HAP-1 (cell line): ENCODE measurements at regions not wholly inside any gene's neighbourhood (a gene's known extent, or its start where the extent isn't known, plus 50 kb on each side); places are given as distances from the start of the nearest gene placed in this dataset.
A peak's percentile ranks its signal among the peaks of the same experiment; 100 is the strongest.

Source experiments
- DNase-seq, 2 experiments: peaks; one replicate each; pipeline ENCODE4 v3.0.0-alpha.2; 2016 to 2020; ENCODE audit warnings: low spot score in 2 of 2
- H3K27me3 ChIP-seq: fragments of 250-450 bp; sonication (Bioruptor Pico); 2 replicates; pipeline ENCODE4 v1.5.1; 2020; ENCODE audit warnings: low read depth, mild to moderate bottlenecking, moderate library complexity
- H3K36me3 ChIP-seq: fragments of 250-450 bp; sonication (Bioruptor Pico); replicated peaks from 2 replicates; pipeline ENCODE4 v1.5.1; 2020; ENCODE audit warnings: mild to moderate bottlenecking
- H3K4me1 ChIP-seq: fragments of 250-450 bp; sonication (Bioruptor Pico); 2 replicates; pipeline ENCODE4 v1.5.1; 2020; ENCODE audit warnings: mild to moderate bottlenecking
- H3K4me3 ChIP-seq: fragments of 250-450 bp; sonication (Bioruptor Pico); 2 replicates; pipeline ENCODE4 v1.5.1; 2020; ENCODE audit warnings: mild to moderate bottlenecking, moderate library complexity
- H3K9me3 ChIP-seq: fragments of 250-450 bp; sonication (Bioruptor Pico); 2 replicates; pipeline ENCODE4 v1.5.1; 2020; ENCODE audit warnings: mild to moderate bottlenecking, moderate library complexity
- in situ Hi-C: fragments of 300-500 bp; cut with MboI; formaldehyde crosslinking; loops from 3 replicates; pipeline ENCODE4 v1.14.3; 2020; ENCODE audit warnings: low sequenced_read_pairs, inconsistent platforms, mixed read lengths

DNA sequence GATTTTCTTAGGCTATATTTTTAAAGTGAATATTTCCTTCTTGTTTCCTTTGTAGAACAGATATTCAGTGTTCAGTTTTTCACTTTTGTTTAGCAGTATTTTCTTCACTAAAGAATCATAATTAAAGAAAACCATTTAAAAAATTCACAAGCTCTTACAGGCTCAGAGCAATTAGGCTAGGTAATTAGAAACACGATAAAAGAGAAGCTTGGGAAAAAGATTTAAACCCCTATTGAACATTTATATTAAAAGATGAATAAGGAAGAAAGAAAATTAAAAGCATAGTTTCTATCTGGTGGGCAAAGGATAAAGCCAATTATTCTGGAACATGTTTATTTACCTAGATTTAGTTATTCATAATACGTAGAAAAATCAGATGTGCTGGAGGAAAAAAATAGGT is 942.6 kb downstream of the PLA2G4A start:
- Histone ChIP-seq H3K27me3 (no peaks in the 10 kb centered on the region), H3K36me3 (no peaks in the 10 kb centered on the region), H3K4me1 (no peaks in the 10 kb centered on the region), H3K9me3 (no peaks in the 10 kb centered on the region), H3K4me3 (no peak overlapping the region)
- DNase-seq: no peak
- in situ Hi-C loops: no loop called here

GRCh38 chr1:187773168-187773567 is 944.4 kb downstream of the PLA2G4A start:
- no peaks in the 10 kb centered on the region for H3K36me3 ChIP-seq
- no peaks in the 10 kb centered on the region for H3K4me1 ChIP-seq
- no peak for DNase-seq
- H3K4me3 ChIP-seq: no peak overlapping the region
- in situ Hi-C loops: no loop called here
- H3K27me3 ChIP-seq: no peaks in the 10 kb centered on the region
- H3K9me3 ChIP-seq: no peaks in the 10 kb centered on the region

- Histone ChIP-seq H3K9me3 (no peaks in the 10 kb centered on the region), H3K27me3 (no peaks in the 10 kb centered on the region), H3K4me3 (no peak overlapping the region), H3K4me1 (no peaks in the 10 kb centered on the region; the same call in 1 of the 2 replicates), H3K36me3 (no peaks in the 10 kb centered on the region)
- in situ Hi-C loops: no loop called here
- DNase-seq: no peak
These were observed 959.0 kb downstream of the PLA2G4A start for GRCh38 chr1:187787736-187788135.

GRCh38 chr1:187788718-187789117 is 960.0 kb downstream of the PLA2G4A start:
- Histone ChIP-seq H3K4me3 (no peak overlapping the region), H3K36me3 (no peaks in the 10 kb centered on the region), H3K27me3 (no peaks in the 10 kb centered on the region), H3K4me1 (no peaks in the 10 kb centered on the region; the same call in 1 of the 2 replicates), H3K9me3 (no peaks in the 10 kb centered on the region)
- DNase-seq: no peak
- in situ Hi-C loops: no loop called here

DNA sequence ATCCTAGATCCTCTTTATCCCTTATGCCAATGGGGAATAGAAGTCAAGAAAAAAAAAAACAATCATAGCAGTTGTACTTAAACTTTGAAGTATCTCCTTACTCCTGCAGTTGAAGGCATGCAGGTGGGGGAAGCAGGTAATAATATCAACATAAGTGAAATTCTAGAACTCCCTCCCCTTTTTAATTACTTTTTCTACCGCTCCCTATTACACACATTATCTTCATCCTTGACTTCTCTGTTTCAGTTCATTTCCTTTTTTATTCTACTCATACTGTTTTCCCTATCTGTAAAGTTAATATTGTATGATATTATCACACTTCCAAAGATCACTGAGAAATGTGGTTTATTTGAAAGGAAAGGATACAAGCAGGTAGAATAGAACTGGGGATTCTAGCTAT is 962.0 kb downstream of the PLA2G4A start:
- no peaks in the 10 kb centered on the region for H3K27me3 ChIP-seq

DNA sequence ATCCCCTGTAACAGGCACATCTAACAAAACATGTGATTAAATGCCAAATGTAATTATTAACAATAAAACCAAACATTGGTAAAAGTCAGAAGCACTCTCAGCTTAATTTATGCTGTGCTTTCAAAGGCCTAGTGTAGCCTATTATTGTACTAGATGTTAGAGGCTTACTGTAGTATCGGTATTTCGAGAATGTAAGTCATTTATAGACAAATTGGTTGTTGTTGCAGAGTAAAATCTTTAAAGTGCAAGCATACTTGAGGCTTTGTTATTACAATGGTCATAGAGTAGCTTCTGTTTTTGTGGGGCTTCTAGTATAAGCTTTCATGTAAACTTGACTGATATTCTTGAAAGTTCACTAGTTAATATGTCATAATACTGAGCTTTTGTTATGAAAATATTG is 965.8 kb downstream of the PLA2G4A start:
- Histone ChIP-seq H3K4me3 (no peak overlapping the region), H3K9me3 (no peaks in the 10 kb centered on the region), H3K27me3 (no peaks in the 10 kb centered on the region), H3K36me3 (no peaks in the 10 kb centered on the region), H3K4me1 (no peaks in the 10 kb centered on the region; the same call in 1 of the 2 replicates)
- peak in 1 of 2 experiments; percentile 80 for DNase-seq
- in situ Hi-C loops: no loop called here

More for the DNA sequence above, 962.0 kb downstream of the PLA2G4A start:
- in situ Hi-C loops: no loop called here
- no peak overlapping the region for H3K4me3 ChIP-seq
- H3K9me3 ChIP-seq: no peaks in the 10 kb centered on the region
- H3K4me1 ChIP-seq: no peaks in the 10 kb centered on the region; the same call in 1 of the 2 replicates
- no peak for DNase-seq
- H3K36me3 ChIP-seq: no peaks in the 10 kb centered on the region

DNA sequence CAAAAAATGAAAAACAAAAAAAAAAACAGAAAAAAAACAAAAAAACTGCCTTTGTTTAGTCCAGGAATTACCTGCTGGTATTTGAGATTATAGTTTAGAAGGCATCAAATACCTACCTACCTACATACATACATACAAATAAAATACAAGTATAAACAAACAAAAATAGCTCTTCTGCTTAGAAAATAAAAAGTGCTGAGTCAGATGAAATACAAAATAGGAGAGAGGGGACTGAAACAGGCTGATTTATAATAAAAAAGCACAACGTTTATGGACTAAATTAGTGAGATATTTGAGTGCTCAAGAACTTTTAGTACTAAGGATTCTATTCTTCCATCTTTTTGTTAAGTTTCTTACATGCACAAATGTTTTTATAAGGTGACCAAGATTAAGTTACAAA is 980.8 kb downstream of the PLA2G4A start:
- Histone ChIP-seq H3K4me1 (no peaks in the 10 kb centered on the region), H3K9me3 (no peaks in the 10 kb centered on the region), H3K36me3 (no peaks in the 10 kb centered on the region), H3K4me3 (no peak overlapping the region), H3K27me3 (no peaks in the 10 kb centered on the region)
- in situ Hi-C loops: no loop called here
- no peak for DNase-seq

- no peak for DNase-seq
- Histone ChIP-seq H3K27me3 (no peaks in the 10 kb centered on the region), H3K36me3 (no peaks in the 10 kb centered on the region), H3K4me1 (no peaks in the 10 kb centered on the region), H3K9me3 (no peaks in the 10 kb centered on the region), H3K4me3 (no peak overlapping the region)
- in situ Hi-C loops: no loop called here
These were observed 987.9 kb downstream of the PLA2G4A start for GRCh38 chr1:187816646-187817045.

GRCh38 chr1:187817782-187818181 is 989.0 kb downstream of the PLA2G4A start:
- DNase-seq: no peak
- in situ Hi-C loops: no loop called here
- no peaks in the 10 kb centered on the region for H3K36me3 ChIP-seq
- H3K27me3 ChIP-seq: no peaks in the 10 kb centered on the region
- no peaks in the 10 kb centered on the region for H3K4me1 ChIP-seq
- H3K9me3 ChIP-seq: no peaks in the 10 kb centered on the region
- no peak overlapping the region for H3K4me3 ChIP-seq

- in situ Hi-C loops: no loop called here
- DNase-seq: no peak
- H3K4me3 ChIP-seq: no peak overlapping the region
- H3K27me3 ChIP-seq: no peaks in the 10 kb centered on the region
- H3K36me3 ChIP-seq: no peaks in the 10 kb centered on the region
- no peaks in the 10 kb centered on the region for H3K9me3 ChIP-seq
- no peaks in the 10 kb centered on the region for H3K4me1 ChIP-seq
These were observed 990.3 kb downstream of the PLA2G4A start for GRCh38 chr1:187819086-187819485.

DNA sequence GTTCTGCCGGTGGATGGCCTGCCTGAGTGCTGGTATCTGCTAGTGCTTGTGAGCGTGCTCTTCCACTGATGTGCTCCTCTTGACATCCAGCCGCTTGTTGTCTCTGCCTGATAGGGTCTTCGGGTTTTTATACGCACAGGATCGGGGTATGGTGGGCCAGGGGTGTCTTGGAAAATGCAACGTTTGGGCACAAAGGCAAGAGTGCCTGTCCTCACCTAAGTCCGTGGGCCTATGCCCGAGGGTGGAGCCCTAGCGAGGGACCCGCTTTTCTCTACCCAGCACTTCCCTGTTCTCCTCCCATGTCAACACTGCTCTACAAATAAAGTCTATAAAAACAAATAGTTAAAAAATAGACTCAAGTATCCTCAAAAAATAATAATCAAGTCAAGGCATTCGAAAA is 1007.8 kb downstream of the PLA2G4A start:
- Histone ChIP-seq H3K4me1 (no peaks in the 10 kb centered on the region), H3K36me3 (no peaks in the 10 kb centered on the region), H3K4me3 (no peak overlapping the region), H3K9me3 (no peaks in the 10 kb centered on the region), H3K27me3 (no peaks in the 10 kb centered on the region)
- in situ Hi-C loops: no loop called here
- DNase-seq: no peak

DNA sequence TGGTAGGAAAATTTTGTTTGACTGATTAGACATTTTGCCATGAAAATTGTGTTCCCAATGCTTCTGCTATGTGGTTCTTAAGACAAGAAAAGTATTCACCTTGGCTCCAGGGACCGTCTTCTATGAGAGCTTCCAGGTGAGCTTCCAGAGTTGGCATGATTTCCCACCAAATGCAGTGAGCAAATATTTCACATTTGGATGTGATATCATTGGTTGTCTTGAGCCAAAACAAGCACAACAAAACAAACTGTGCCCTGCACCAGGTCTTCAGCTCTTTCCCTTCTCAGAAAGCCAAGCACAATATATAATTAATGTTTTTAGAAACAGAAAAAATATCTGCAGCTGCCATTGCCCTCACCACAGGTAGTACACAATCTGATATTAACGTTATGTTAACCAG is 1009.0 kb downstream of the PLA2G4A start:
- no peaks in the 10 kb centered on the region for H3K9me3 ChIP-seq
- no peak for DNase-seq
- in situ Hi-C loops: no loop called here

DNA sequence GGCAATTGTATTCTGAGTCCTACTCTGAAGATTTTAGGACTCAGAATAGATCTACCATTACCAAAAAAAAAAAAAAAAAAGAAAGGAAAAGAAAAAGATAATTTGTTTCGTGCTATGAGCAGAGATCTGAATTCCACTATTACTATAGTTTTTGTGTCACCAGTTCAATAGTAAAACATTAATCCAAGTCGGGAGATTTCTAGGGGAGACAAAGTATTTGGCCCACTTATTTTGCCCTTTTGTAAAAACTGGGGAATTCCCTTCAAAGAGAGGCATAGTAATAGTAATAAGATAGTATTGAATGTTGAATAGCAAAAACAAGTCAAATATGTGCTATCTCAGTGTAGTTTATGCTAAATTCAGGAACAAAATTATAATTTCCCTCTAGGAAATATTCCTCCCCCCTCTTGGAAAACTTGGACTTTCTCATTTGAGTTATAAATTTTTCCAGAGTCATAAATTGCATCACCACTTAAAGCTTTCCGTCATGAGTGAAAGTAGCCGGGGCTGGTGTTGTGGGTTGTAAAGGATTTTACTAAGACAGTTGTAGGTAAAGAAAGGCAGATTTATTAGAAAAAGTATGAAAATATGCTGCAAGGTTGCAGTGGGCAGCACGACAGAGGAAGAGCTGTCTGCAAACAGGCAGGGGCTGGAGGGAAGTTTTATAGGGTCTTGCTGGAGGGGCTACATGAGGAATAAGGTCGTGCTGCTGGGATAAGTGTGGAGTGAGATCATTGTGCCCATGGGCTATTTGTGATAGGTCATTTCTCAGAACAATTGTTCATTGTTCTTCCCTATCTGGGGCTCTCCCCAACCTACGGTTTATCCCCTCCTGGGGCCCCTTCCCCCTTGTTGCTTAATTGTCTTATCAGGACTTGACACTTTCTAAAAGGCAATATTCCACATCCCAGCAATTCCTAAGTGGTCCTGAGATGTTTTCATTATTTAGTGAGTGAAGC is 1009.9 kb downstream of the PLA2G4A start:
- Histone ChIP-seq H3K27me3 (no peaks in the 10 kb centered on the region), H3K36me3 (no peaks in the 10 kb centered on the region), H3K4me1 (no peaks in the 10 kb centered on the region), H3K4me3 (no peak overlapping the region), H3K9me3 (no peaks in the 10 kb centered on the region)
- in situ Hi-C loops: no loop called here
- no peak for DNase-seq

More for the DNA sequence above, 1009.0 kb downstream of the PLA2G4A start:
- H3K27me3 ChIP-seq: no peaks in the 10 kb centered on the region
- no peaks in the 10 kb centered on the region for H3K4me1 ChIP-seq
- no peaks in the 10 kb centered on the region for H3K36me3 ChIP-seq
- no peak overlapping the region for H3K4me3 ChIP-seq

GRCh38 chr1:187839873-187840272 is 1011.1 kb downstream of the PLA2G4A start:
- in situ Hi-C loops: no loop called here
- Histone ChIP-seq H3K9me3 (no peaks in the 10 kb centered on the region), H3K27me3 (no peaks in the 10 kb centered on the region), H3K36me3 (no peaks in the 10 kb centered on the region), H3K4me3 (no peak overlapping the region), H3K4me1 (no peaks in the 10 kb centered on the region)
- DNase-seq: no peak
